AG04450 (cell line): ENCODE measurements at regions not wholly inside any gene's neighbourhood (a gene's known extent, or its start where the extent isn't known, plus 50 kb on each side); places are given as distances from the start of the nearest gene placed in this dataset.

Experiments
- CTCF ChIA-PET: fragments of 300-600, 350-600 bp; formaldehyde crosslinking; extraction: SDS; loops from one replicate; lab custom pipeline; 2022; ENCODE audit warnings: antibody characterized with exemption, inconsistent platforms; lab: Charles Lee
- POLR2A ChIA-PET: fragments of 350-600 bp; formaldehyde crosslinking; extraction: SDS; loops from one replicate; lab custom pipeline; 2021; ENCODE audit warnings: antibody characterized with exemption, inconsistent platforms; lab: Yijun Ruan, JAX
- DNase-seq: peaks from one replicate; pipeline ENCODE4 v3.0.0-alpha.2; 2011; ENCODE audit warnings: low read depth, low spot score
- H3K27ac ChIP-seq: one replicate; pipeline ENCODE4 v1.5.1; 2012; ENCODE audit warnings: low read depth, low read length, control low read depth
- H3K27me3 ChIP-seq: one replicate; pipeline ENCODE4 v1.6.0; 2012; ENCODE audit warnings: low read length; ENCODE audit not compliant: control insufficient read depth, insufficient read depth
- H3K4me3 ChIP-seq: 2 replicates; pipeline ENCODE4 v1.5.1; 2011; ENCODE audit warnings: mild to moderate bottlenecking, low read depth, low read length, control low read depth
- H3K9me3 ChIP-seq: 2 replicates; pipeline ENCODE4 v1.5.1; 2012; ENCODE audit warnings: low read length; ENCODE audit not compliant: control insufficient read depth, insufficient read depth
- CTCF ChIP-seq: IDR thresholded peaks from 2 replicates; pipeline ENCODE4 v1.5.1; 2011; ENCODE audit warnings: low read depth, low read length, control low read depth, inconsistent platforms

GRCh38 chr4:179272282-179272681, 1830.0 kb upstream of the AGA start:
- Histone ChIP-seq H3K27ac (no peak overlapping the region), H3K4me3 (no peak overlapping the region), H3K9me3 (no peaks in the 10 kb centered on the region), H3K27me3 (no peaks in the 10 kb centered on the region)
- CTCF ChIA-PET: no interaction called here
- no peak for TF ChIP-seq CTCF
- POLR2A ChIA-PET: no interaction called here
- no peak for DNase-seq

- DNase-seq: no peak
- no peak for TF ChIP-seq CTCF
- no peak overlapping the region for H3K27ac ChIP-seq
- no peaks in the 10 kb centered on the region for H3K27me3 ChIP-seq
- H3K9me3 ChIP-seq: no peaks in the 10 kb centered on the region
- CTCF ChIA-PET: interaction anchor here (0.7 kb wide), 1 partner anchor 726 kb away, joined by 4 read pairs; no protein-coding TSS in a partner anchor
- H3K4me3 ChIP-seq: no peak overlapping the region
- POLR2A ChIA-PET: no interaction called here
These were observed 1836.4 kb upstream of the AGA start for GRCh38 chr4:179278647-179279046.

- CTCF ChIA-PET: no interaction called here
- no peak for TF ChIP-seq CTCF
- H3K9me3 ChIP-seq: no peaks in the 10 kb centered on the region
- no peaks in the 10 kb centered on the region for H3K27me3 ChIP-seq
- POLR2A ChIA-PET: no interaction called here
- H3K27ac ChIP-seq: no peak overlapping the region
- DNase-seq: no peak
- H3K4me3 ChIP-seq: no peak overlapping the region
These were observed 1843.5 kb upstream of the AGA start for GRCh38 chr4:179285696-179286095.

GRCh38 chr4:179291657-179292056, 1849.4 kb upstream of the AGA start:
- ChIA-PET POLR2A (no interaction called here), CTCF (no interaction called here)
- H3K27me3 ChIP-seq: no peaks in the 10 kb centered on the region

GRCh38 chr4:179292468-179292867, 1850.2 kb upstream of the AGA start:
- POLR2A ChIA-PET: no interaction called here
- Histone ChIP-seq H3K4me3 (no peak overlapping the region), H3K27ac (no peak overlapping the region), H3K9me3 (no peaks in the 10 kb centered on the region), H3K27me3 (no peaks in the 10 kb centered on the region)
- CTCF ChIA-PET: interaction anchor here (1.8 kb wide), 1 partner anchor 15 kb away, joined by 6 read pairs; no protein-coding TSS in a partner anchor
- TF ChIP-seq CTCF: no peak
- no peak for DNase-seq

More at GRCh38 chr4:179291657-179292056, 1849.4 kb upstream of the AGA start:
- DNase-seq: no peak
- TF ChIP-seq CTCF: no peak
- Histone ChIP-seq H3K4me3 (no peak overlapping the region), H3K9me3 (no peaks in the 10 kb centered on the region), H3K27ac (no peak overlapping the region)
